IPS DF 4.7 (cell line): ENCODE measurements at regions not wholly inside any gene's neighbourhood (a gene's known extent, or its start where the extent isn't known, plus 50 kb on each side); places are given as distances from the start of the nearest gene placed in this dataset.
"Not testable (repeated sequence)": the region's sequence is repeated elsewhere in the genome, so short reads cannot be mapped to it uniquely, and the experiment has no call there.

ENCODE experiments used
- DNase-seq: peaks from one replicate; pipeline ENCODE4 v3.0.0-alpha.2; 2013; ENCODE audit warnings: low spot score; ENCODE audit errors: extremely low read depth

- DNase-seq: not testable (repeated sequence)
These were observed 158.6 kb downstream of the ALDH8A1 start for GRCh38 chr6:134791243-134791843.

DNA sequence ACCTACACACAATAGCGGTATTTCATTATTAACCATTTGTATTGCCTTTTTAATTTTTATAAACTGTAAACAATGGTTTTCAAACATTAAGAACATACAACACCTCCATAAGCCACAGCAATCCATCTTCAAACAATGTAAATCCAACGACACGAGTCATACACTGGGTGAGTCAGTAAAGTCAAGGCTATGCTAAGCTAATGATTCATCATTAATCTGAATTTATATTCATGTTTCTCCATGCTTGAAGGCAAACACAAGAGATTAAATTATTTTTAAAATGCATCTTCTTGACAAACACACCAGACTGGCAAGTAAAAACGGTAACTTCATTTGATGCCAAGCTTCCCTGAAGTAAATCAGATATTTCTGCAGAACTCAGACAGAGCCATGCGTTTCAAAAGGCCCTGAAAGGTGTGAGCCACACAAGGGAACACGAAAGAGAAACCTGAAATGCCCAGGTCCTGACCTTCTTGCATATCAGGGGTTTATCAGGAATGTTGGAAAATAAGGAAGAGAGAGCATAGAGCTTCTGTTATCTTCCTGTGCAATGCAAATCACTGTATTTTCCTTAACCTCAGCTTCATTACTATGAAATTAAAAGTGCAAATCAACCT, 162.5 kb downstream of the ALDH8A1 start:
- no peak for DNase-seq

GRCh38 chr6:134784336-134784735, 165.6 kb downstream of the ALDH8A1 start:
- no peak for DNase-seq

DNA sequence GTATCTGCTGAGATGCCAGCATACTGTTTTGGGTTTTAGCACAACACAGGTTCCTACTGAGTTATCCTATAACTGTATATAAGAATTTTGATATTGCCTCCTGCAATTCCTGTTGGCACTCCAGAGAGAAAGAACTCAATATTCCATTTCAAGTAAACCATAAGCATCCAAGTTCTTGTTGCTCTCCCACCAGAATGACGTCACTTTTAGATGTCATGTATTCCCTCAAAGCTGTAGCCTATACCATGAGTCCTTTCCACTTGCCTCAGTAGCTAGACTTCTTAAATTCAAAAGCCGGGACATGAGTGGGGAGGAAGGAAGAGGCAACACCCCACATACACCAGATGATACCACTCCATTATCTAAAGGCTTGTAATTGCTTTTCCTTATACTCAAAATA, 171.5 kb downstream of the ALDH8A1 start:
- DNase-seq: no peak

GRCh38 chr6:134774201-134774638, 175.7 kb downstream of the ALDH8A1 start:
- DNase-seq: no peak

GRCh38 chr6:134772671-134773360, 177.1 kb downstream of the ALDH8A1 start:
- DNase-seq: no peak

- no peak for DNase-seq
These were observed 181.0 kb downstream of the ALDH8A1 start for GRCh38 chr6:134768931-134769330.

GRCh38 chr6:134766497-134766896, 183.4 kb downstream of the ALDH8A1 start:
- no peak for DNase-seq

DNA sequence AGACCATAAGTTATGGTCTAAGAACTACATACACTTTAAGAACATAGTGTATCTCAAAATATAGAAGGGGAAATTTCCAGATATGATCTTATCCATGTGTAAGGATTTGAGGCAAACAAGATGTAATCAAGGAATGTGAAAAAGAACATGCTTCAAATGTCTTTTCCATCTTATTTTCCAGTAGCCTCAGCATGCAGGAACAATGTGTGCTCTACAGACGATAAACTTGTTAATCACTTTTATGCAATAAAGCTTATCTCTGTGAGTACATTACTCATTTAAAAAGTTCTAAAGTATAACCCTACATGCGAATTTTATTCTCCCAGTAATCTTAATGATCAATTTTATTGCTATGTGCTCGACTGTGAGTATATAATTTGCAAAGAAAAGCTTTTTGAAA, 185.2 kb downstream of the ALDH8A1 start:
- no peak for DNase-seq

- DNase-seq: not testable (repeated sequence)
These were observed 186.3 kb downstream of the ALDH8A1 start for GRCh38 chr6:134763575-134763974.

DNA sequence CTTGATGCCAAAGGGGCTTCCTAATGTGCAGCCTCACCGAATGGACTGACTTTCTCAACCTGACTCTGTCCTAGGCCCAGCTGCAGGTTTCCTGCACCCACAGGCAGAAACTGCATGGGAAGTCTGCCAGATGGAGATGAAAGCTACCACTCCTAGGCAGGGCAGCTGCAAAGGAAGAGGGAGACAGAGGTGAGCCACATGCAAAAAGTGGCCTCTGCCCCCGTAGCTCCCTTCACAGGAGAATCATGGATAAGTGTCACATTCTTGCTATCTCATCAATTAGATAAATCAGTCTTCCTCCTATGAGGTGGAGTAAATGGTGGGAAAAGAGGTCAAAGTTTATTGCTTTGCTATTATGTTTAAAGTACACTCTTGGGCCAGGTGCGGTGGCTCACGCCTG, 191.3 kb downstream of the ALDH8A1 start:
- DNase-seq: no peak

GRCh38 chr6:134757911-134758361, 192.0 kb downstream of the ALDH8A1 start:
- DNase-seq: no peak

GRCh38 chr6:134756374-134757025, 193.4 kb downstream of the ALDH8A1 start:
- no peak for DNase-seq

DNA sequence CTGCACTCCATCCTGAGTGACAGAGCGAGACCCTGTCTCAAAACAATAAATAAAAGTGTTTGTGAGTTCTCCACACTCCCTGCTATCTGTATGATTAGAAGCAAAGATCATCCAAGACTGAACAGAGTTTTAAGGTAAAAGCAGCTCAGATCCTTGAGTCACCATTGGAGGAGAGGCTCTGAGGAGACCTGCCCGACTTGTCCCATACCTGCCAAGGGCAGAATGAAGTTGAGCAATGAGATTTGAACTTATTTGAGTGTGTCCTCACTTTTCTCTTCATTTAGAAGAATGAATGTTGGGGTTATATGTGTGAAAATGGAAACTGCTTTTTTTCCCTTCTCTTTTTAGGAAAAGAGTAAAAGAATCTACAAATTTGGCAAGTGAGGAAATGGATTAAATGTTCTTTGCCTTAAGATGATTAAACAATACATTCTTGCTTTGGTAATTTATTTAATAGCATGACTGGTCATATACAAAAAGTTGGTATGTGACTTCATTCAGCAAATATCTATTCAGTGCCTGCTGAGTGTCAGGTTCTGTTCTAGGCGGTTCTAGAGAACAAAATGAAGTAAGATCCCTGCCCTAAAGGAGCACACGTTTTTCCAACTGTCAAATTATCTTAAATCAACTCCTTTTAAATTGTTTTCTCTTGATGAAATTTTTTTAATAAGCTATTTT, 195.7 kb downstream of the ALDH8A1 start:
- DNase-seq: no peak

DNA sequence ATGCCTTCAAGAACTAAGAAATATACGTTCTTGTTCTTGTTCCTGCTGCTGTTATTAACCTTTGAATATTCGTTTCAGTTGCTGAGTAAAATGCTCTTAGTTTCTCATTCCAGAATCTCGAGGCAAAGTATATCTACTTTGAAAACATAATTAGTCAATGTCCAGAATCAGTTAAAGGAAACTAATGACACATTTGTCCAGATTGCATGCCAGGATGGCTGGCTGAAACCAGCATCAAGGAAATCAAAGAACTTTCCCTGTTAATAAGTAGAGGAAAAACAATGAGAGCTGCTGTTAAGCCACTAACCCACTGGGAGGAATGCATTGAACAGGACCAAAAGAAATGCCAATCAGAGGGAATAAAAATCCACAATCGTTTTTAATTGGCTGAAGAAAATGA, 196.9 kb downstream of the ALDH8A1 start:
- DNase-seq: no peak

DNA sequence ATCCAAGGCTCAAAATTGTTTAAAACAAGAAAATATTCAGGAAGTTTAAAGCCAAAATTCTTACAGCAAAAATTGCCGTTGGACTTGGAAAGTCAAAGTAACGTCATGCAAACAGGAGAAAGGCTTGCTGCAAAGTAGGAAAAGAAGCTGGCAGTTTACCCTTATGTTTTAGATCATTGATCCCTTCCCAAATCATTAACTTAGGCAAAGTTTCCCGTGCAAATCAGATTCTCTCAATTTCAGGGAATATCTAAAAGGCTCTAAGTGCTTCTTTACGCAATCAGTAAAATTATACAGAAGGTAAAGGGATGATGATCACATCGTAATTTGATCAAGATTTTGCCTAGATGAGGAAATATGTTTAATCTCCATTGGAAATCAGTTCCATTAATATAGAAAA, 197.5 kb downstream of the ALDH8A1 start:
- DNase-seq: no peak

DNA sequence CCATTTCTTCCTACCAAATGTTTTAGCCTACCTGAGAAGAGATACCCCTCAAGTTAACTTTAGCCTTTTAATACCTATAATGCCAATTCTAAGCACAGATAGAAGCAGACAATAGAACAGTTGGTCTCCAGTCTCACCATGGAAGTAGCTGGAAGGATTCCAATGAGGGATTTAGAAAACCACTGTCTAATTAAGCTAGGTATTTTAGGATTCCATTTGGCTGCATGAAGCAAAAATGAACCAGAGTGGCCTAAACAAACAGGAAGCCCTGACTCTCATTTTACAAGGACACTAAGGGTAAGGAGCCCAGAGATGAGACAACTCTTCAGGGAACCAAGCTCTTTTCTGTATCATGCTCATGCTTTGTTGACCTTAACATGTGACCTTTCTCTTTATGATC, 199.2 kb downstream of the ALDH8A1 start:
- no peak for DNase-seq

GRCh38 chr6:134748484-134748883, 201.4 kb downstream of the ALDH8A1 start:
- DNase-seq: no peak

DNA sequence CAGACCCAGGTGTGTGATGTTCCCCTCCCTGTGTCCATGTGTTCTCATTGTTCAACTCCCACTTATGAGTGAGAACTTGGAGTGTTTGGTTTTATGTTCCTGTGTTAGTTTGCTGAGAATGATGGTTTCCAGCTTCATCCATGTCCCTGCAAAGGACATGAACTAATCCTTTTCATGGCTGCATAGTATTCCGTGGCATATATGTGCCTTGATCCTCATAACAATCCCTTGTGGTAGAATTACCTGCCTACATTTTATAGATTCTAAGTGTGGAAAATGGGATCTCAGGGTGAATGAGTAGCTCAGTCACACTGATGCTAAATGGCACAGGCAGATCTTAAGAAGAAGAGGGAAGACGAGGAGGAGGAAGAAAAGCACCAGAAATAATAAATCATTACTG, 202.7 kb downstream of the ALDH8A1 start:
- DNase-seq: not testable (repeated sequence)

DNA sequence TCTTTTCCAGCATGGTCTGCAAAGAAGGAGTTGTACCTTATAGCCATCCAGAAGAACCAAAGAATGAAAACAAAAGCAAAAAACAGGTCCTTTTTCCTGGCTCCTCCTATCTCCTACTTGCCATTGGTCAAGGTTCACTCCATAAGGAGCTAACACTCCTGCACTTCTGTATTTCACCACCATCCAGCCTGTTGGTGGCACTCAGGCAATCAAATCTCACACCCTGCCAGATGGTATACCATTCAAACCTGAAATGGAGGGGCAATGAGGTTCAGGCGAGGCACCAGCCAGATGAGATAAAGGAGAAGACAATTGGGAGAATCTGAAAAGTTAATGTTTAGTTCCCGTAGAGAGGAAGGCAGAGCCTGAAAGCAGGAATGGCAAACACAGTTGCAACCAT, 203.8 kb downstream of the ALDH8A1 start:
- DNase-seq: no peak

GRCh38 chr6:134745192-134745591, 204.7 kb downstream of the ALDH8A1 start:
- not testable (repeated sequence) for DNase-seq

GRCh38 chr6:134744301-134744700, 205.6 kb downstream of the ALDH8A1 start:
- DNase-seq: no peak
